ENCODE measurements at regions not wholly inside any gene's neighbourhood (a gene's known extent, or its start where the extent isn't known, plus 50 kb on each side); places are given as distances from the start of the nearest gene placed in this dataset.

DNA sequence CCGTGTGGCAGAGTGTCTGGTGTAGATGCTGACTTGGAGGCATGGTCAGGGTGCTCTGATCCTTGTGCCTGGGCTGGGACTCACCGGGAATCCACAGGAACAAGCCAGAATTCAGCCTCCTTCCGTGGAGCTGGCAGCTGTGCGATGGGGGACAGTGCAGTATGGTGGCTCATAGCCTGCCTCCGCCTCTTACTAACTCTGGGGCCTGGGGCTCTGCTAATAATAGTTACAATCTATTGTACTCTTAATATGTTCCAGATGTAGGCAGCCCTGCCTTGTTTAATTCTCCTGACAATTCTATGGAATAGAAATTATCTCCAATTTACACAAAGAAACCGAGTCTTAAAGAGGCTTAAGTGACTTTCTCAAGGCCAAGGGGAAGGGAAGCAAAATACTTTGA lies 77.6 kb downstream of the PCDH1 start:
- DNase-seq: no peak

GRCh38 chr5:141799507-141800167 lies 78.6 kb downstream of the PCDH1 start:
- DNase-seq: no peak

DNA sequence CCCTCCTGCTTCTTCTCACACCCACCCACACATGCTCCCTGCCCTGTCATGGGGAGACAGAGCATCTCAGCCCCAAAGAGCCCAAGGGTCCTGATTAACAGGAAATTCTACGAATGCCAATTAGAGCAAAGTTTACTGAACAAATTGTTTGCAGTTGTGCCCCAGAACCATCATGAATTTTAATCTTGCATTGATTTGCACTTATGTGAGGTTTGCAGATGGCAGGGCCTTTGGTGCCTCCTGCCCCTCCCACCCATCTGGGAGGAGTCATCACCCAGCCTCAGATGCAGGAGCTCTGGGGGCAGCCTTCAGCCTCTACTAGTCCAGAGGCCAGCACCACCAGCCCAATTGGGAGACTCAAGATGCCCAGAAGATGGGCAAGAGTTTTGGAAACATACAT lies 80.8 kb downstream of the PCDH1 start:
- DNase-seq: no peak

DNA sequence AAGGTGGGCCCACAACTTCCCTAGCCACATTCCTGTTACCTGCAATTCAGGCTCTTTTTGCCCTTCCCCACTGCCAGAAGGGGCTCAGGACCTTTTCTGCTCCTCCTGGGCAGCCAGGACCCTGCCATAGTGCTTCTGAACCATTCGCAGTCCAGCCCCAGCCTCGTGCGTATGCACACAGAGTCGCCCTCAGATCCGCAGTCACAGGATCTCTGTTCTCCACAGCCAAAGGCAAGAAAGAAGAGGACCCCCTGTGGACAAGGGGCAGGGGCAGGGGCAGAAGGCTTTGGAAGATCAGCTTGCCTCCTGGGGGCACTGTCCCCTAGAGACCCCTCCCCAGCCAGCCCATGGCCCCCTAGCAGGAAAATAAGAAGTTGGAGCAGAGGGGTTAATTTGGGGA lies 82.8 kb downstream of the PCDH1 start:
- no peak for DNase-seq

- no peak for DNase-seq
Observed at GRCh38 chr5:141793881-141794280, 84.3 kb downstream of the PCDH1 start.

DNA sequence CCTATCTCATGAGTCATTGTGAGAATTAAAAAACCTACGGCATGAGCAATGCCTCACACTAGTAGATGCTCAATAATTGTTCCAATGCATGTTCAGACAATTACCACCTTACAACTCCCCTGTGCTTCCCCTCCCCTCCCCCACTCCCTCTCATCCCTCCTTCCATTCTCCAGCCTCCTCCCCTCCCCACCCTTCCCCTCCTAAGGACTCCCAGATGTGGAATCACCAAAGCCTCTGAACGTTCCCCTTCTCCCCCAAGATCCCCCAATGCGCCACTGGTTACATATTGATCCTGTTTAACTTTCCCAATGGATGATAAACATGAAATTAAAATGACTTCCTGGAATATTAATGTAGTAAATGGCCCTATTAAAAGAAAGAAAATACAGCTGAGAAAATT lies 84.8 kb downstream of the PCDH1 start:
- no peak for DNase-seq

DNA sequence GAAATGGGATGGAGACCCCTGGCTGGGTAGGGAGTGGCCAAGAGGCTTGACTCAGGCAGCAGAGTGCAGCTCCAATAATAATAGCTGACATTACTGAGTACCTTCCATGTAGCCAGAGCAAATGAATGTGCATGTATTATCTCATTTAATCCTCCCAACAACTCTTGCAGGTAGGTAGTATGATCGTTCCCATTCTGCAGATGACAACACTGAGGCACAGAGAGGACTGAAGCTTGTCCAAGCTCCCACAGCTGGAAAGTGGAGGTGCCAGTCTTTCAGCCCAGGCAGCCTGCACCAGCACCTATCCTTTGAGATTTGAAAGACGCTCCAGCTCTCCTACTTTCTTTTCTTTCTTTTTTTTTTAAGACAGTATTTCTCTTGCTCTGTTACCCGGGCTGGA lies 87.6 kb downstream of the PCDH1 start:
- DNase-seq: no peak

- DNase-seq: no peak
Observed at GRCh38 chr5:141789330-141789729, 88.9 kb downstream of the PCDH1 start.

- DNase-seq: no peak
Observed at GRCh38 chr5:141788296-141788970, 89.8 kb downstream of the PCDH1 start.

DNA sequence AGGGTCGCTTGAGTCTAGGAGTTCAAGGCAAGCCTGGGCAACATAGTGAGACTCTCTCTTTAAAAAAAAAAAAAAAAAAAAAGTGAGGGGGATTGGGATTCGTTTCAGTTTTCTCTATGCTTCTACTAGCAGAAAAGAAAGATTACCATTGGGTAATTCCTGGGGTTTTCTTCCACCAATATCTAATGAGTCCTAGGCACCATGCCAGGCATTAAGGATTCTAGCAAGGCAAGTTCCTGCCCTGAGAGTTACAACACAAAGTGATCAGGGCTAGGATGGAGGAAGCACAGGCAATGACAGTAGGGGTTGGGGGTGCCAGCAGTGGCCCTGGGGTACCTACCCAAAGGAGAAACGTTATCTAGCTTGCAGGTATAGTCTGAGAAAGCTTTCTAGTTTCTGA lies 90.8 kb downstream of the PCDH1 start:
- no peak for DNase-seq

DNA sequence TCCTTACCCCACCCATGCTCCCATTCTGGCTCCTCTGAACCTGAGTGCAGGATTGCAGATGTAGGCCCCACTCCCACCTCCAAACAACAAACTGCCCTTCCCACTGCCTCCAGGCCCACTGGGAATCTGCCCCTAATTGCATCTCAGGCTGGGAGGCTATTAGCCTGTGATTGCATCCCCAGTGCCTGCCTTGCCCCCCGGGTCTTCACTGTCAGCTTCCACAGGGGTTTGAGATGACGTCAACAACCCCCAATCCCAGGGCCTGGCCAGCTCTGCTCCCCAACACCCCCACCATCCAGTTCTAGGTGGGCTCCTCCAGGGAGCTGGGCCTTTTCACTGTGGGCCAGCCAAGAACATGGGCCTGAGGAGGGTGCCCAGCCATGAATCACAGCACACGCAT lies 91.5 kb downstream of the PCDH1 start:
- DNase-seq: no peak

GRCh38 chr5:141785711-141786110 lies 92.5 kb downstream of the PCDH1 start:
- no peak for DNase-seq

DNA sequence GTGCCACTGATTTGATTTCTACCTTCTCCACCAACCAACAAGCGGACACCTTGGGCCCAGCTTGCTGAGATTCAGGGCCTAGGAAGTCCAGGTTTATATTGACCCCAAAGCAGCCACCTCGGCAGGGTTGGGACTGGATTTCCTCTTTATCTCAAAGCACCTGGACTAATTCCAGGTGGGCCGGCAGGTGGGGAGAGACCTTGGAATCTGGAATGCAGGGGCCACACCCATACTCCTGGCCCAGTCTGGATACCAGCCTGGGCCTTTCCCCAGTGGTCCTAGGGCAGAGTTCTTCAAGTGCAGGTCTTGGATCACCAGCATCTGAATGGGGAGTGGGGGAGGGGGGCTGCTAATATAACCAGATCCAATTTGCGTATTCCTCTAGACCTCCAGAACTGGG lies 93.1 kb downstream of the PCDH1 start:
- no peak for DNase-seq

GRCh38 chr5:141784529-141784928 lies 93.7 kb downstream of the PCDH1 start:
- DNase-seq: no peak

DNA sequence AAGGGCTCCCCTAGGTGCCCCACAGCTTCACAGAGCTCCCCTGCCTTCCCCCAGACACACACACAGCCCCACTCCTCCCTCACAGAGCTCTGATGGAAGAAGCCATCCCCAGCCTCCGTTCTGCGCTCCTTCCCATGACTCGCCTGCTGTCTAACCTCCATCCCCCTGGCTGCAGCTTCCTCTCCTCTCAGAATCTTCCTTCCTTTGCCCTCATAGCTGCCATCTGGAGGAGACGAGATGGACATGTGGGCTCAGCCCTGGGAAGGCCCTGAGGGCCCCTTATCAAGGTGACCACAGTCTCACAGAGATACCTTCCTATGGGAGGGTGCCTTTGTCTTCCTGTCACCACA lies 94.3 kb downstream of the PCDH1 start:
- DNase-seq: no peak

- DNase-seq: no peak
Observed at GRCh38 chr5:141783005-141783946, 94.9 kb downstream of the PCDH1 start.

- DNase-seq: no peak
Observed at GRCh38 chr5:141781910-141782309, 96.3 kb downstream of the PCDH1 start.

DNA sequence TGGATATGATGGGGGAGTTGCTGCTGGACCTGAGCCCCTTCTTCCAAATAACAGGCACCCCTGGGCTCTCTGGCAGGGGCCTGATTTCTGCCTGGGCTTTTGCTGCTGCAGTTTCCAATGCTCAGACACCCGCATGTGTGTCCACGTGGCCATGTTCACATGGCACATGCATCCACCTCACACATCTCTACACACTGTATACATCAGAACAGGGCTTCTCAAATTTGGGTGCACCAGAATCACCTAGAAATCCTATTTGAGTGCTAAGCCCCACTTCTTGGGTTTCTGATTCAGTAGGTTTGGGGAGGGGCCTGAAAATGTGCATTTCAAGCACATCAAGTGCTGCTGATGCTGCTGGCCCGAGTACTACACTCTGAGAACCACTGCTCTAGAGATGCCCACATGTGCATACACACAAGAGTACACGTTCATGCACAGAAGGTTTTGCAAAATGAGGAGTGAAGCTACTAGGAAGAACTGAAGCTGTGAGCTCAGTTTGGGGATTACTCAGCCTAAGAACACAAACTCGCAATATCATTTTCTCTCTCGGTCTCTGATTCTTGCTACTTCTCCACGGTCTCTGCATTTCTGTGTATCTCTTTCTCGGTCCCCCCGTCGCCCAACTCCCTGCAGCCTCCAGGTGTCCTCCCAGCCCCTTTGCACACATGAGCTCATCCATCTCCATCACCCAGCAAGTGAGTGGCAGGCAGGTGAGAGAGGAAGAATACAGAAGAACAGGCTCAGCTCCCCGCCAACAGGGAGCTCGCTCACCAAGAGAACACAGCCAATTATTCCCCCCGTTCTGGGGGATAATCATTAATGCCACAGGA lies 97.0 kb downstream of the PCDH1 start:
- DNase-seq: no peak

- DNase-seq: no peak
Observed at GRCh38 chr5:141780240-141780951, 97.8 kb downstream of the PCDH1 start.

DNA sequence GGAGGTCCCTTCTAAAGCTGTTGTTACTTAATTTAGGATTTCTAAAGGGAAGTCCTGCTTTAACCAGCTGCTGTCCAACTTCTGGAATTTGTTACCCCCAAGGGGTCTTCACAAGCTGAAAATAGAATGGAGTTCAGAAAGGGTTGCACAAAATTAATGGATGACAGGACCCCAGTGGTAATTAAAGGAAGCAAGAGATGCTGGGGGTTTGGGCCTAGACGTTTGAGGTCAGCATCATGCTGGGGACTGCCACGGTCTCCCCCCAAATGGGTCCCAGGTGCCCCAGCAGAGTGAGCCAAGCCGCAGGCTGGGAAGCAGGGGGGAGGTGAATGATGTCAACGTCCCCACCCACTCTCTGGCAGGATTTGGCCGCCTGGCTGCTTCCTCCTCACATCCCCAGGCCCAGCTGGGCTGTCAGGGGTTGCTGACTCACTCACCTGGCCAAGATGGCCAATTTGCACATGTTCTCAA lies 97.5 kb upstream of the ARAP3 start:
- DNase-seq: no peak

- DNase-seq: no peak
Observed at GRCh38 chr5:141778683-141779082, 96.7 kb upstream of the ARAP3 start.

DNA sequence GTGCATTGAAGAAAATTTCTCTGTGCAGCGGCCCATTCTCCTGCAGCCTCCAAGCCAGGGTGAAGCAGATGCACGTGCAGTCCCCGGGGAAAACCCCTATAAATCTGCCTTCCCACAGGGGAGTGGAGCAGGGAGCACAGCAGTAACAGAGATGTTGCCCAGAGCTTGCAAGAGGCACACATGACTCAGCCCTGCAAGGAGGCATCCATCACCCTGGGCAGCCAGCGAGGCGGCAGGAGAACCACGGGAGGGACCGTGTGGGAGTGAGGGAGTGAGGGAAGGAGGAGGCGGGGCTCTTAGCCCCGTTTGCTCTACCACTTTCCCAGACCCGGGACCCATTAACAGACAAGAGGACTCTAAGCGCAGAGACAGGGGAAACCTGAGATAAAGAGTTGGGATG lies 96.2 kb upstream of the ARAP3 start:
- DNase-seq: no peak

Data from CD4-positive, alpha-beta T cell treated with Interleukin-1 beta for 1 hour (primary cell).